Ascending aorta (tissue), 2 donors: ENCODE measurements at regions not wholly inside any gene's neighbourhood (a gene's known extent, or its start where the extent isn't known, plus 50 kb on each side); places are given as distances from the start of the nearest gene placed in this dataset.

Source experiments
- DNase-seq, 2 donors: peaks; one replicate each; pipeline ENCODE4 v3.0.0-alpha.2; 2019; ENCODE audit warnings: low spot score in 2 of 2
- H3K27ac ChIP-seq, 2 donors: fragments of 200-600 bp; sonication (generic); one replicate each; pipeline ENCODE4 v1.5.1; 2016 to 2017; ENCODE audit warnings: mild to moderate bottlenecking in 1 of 2
- H3K27me3 ChIP-seq: fragments of 200-600 bp; sonication (generic); one replicate; pipeline ENCODE4 v1.5.1; 2017
- H3K36me3 ChIP-seq, 2 donors: fragments of 200-600 bp; sonication (generic); one replicate each; pipeline ENCODE4 v1.5.1; 2016
- H3K4me1 ChIP-seq, 2 donors: fragments of 200-600 bp; sonication (generic); one replicate each; pipeline ENCODE4 v1.5.1; 2016 to 2017; ENCODE audit warnings: mild to moderate bottlenecking in 1 of 2
- H3K4me3 ChIP-seq, 2 donors: fragments of 200-600 bp; sonication (generic); one replicate each; pipeline ENCODE4 v1.5.1; 2016 to 2017; ENCODE audit warnings: mild to moderate bottlenecking in 1 of 2
- H3K9me3 ChIP-seq, 2 donors: fragments of 200-600 bp; sonication (generic); one replicate each; pipeline ENCODE4 v1.5.1; 2016
- intact Hi-C: fragments of 100-400 bp; cut with DNase I; formaldehyde crosslinking; loops from one replicate; pipeline ENCODE4 v1.15.1; 2023
- TF ChIP-seq, protein P1 (sequence below), 3 experiments: fragments of 200-600 bp in 2 of 3; fragments of 450-650 bp in 1 of 3; sonication (generic) in 2 of 3; IDR thresholded peaks; one replicate each; pipeline ENCODE4 v1.5.1; 2016 to 2019; ENCODE audit warnings: antibody characterized with exemption in 3 of 3, mild to moderate bottlenecking in 1 of 3, moderate library complexity in 1 of 3

- intact Hi-C loops: no loop called here
- no peaks in the 10 kb centered on the region for H3K9me3 ChIP-seq
- peaks cover 0 to 7% of the 10 kb centered on the region in 2 donors for H3K4me1 ChIP-seq
- no peaks in the 10 kb centered on the region for H3K36me3 ChIP-seq
- peak in 1 of 2 donors; percentile 50 for DNase-seq
- H3K4me3 ChIP-seq: no peak overlapping the region
- no peak overlapping the region for H3K27ac ChIP-seq
- TF ChIP-seq, protein P1, sequence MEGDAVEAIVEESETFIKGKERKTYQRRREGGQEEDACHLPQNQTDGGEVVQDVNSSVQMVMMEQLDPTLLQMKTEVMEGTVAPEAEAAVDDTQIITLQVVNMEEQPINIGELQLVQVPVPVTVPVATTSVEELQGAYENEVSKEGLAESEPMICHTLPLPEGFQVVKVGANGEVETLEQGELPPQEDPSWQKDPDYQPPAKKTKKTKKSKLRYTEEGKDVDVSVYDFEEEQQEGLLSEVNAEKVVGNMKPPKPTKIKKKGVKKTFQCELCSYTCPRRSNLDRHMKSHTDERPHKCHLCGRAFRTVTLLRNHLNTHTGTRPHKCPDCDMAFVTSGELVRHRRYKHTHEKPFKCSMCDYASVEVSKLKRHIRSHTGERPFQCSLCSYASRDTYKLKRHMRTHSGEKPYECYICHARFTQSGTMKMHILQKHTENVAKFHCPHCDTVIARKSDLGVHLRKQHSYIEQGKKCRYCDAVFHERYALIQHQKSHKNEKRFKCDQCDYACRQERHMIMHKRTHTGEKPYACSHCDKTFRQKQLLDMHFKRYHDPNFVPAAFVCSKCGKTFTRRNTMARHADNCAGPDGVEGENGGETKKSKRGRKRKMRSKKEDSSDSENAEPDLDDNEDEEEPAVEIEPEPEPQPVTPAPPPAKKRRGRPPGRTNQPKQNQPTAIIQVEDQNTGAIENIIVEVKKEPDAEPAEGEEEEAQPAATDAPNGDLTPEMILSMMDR (IDR thresholded peaks at IDR 0.05): no peak
- H3K27me3 ChIP-seq: no peaks in the 10 kb centered on the region
These were observed 104.5 kb upstream of the EGLN3 start for GRCh38 chr14:34055157-34055950.

DNA sequence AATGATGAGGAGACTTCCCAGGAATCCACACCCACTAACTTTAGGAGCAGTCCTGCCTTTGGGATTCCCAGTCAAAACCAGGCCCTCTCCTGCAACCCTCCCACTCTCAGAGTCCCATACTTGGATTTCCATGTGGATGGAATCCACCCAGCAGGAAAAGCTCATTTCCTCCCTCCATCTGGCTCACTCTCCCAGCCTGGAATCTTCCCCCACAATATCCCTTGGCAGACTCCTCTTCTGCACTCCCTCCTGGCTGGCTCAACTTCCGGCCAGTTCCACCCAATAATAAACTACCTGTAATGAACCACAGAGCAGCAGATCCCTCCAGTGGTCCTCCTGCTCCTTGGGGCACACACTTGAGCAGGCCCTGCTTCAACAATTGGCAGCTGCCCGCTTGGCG lies 102.8 kb upstream of the EGLN3 start:
- Histone ChIP-seq H3K4me3 (no peak overlapping the region), H3K36me3 (no peaks in the 10 kb centered on the region), H3K4me1 (no peaks in the 10 kb centered on the region), H3K9me3 (no peaks in the 10 kb centered on the region), H3K27ac (peak overlapping the region in 1 of 2 donors; percentile 11), H3K27me3 (no peaks in the 10 kb centered on the region)
- intact Hi-C loops: no loop called here
- DNase-seq: no peak
- TF ChIP-seq, protein P1 (IDR thresholded peaks at IDR 0.05): no peak

- no peaks in the 10 kb centered on the region for H3K36me3 ChIP-seq
- intact Hi-C loops: no loop called here
- no peak overlapping the region for H3K4me3 ChIP-seq
- no peak for DNase-seq
- no peaks in the 10 kb centered on the region for H3K9me3 ChIP-seq
- TF ChIP-seq, protein P1 (IDR thresholded peaks at IDR 0.05): no peak
- H3K4me1 ChIP-seq: no peaks in the 10 kb centered on the region
- H3K27ac ChIP-seq: no peak overlapping the region
- no peaks in the 10 kb centered on the region for H3K27me3 ChIP-seq
These were observed 101.8 kb upstream of the EGLN3 start for GRCh38 chr14:34052658-34053014.

DNA sequence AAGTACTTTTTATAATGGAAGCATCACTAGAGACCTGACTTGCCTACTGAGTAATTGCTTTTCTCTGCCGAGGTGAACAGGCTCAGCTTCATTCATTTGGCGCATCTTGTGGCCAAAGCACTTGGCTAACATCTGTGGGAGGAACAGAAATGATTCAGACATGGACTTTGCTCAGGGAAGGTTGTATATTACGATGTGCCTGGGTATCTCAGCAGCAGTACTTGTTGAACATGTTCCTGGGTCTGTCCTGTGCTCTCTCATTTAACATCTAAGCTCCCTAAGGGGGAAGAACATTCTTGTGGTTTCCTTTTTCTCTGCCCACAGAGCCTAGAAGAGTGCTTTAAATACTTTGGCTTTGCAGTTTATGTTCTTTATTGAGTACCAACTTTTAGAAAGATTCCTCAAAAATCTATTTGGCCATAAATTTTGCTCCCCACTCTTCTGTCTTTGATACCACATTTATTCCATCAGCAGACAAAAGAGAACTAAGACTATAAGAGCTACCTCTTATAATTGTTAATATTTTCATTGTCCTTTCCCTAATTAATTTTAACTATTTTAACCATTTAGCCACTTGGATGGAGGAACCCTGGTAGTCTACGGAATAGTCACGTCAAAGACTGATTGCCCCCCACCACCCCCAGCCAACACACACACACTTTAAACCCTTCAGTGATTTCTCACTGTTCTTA lies 101.2 kb upstream of the EGLN3 start:
- H3K4me1 ChIP-seq: no peaks in the 10 kb centered on the region
- H3K9me3 ChIP-seq: no peaks in the 10 kb centered on the region
- no peak for DNase-seq
- intact Hi-C loops: no loop called here
- TF ChIP-seq, protein P1 (IDR thresholded peaks at IDR 0.05): no peak
- no peaks in the 10 kb centered on the region for H3K27me3 ChIP-seq
- H3K27ac ChIP-seq: no peak overlapping the region
- no peaks in the 10 kb centered on the region for H3K36me3 ChIP-seq
- H3K4me3 ChIP-seq: no peak overlapping the region

DNA sequence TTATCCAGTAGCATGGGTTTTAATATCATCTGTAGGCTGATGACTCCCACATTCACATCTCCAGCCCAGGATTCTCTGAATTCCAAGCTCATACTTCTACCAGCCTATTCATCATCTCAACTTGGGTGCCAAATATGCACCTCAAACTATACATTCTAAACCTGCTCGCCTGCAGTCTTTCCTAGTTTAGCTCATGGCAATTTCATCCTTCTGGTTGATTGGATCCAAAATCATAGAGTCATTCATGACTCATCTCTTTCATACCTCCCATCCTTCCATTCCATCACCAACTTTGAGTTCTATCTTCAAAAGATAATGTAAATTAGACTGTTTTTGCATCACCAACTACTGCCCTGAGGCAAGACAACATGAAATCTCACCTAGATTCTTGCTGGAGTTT lies 99.7 kb upstream of the EGLN3 start:
- TF ChIP-seq, protein P1 (IDR thresholded peaks at IDR 0.05): no peak
- Histone ChIP-seq H3K4me3 (no peak overlapping the region), H3K36me3 (no peaks in the 10 kb centered on the region), H3K9me3 (no peaks in the 10 kb centered on the region), H3K27ac (no peak overlapping the region), H3K27me3 (no peaks in the 10 kb centered on the region), H3K4me1 (no peaks in the 10 kb centered on the region)
- DNase-seq: no peak
- intact Hi-C loops: no loop called here
